CD4-positive, alpha-beta T cell (primary cell): ENCODE measurements at regions not wholly inside any gene's neighbourhood (a gene's known extent, or its start where the extent isn't known, plus 50 kb on each side); places are given as distances from the start of the nearest gene placed in this dataset.

Experiments
- ATAC-seq: fragments of 200-7000 bp; cut with Tn5 transposase; one replicate; pipeline ENCODE4 v1.10.0; 2022; ENCODE audit warnings: mild to moderate bottlenecking; ENCODE audit not compliant: poor library complexity
- CTCF ChIA-PET: fragments of 350-600 bp; sonication (Branson Sonifier 250); formaldehyde crosslinking; loops from one replicate; lab custom pipeline; 2021; ENCODE audit warnings: antibody characterized with exemption, inconsistent platforms; lab: Charles Lee
- POLR2A ChIA-PET: fragments of 350-600 bp; sonication (Branson Sonifier 250); formaldehyde crosslinking; loops from one replicate; lab custom pipeline; 2021; ENCODE audit warnings: antibody characterized with exemption, inconsistent platforms; lab: Charles Lee
- DNase-seq, 14 experiments: peaks; one replicate each; pipeline ENCODE4 v3.0.0-alpha.2; 2013 to 2020; ENCODE audit warnings: mixed read lengths in 2 of 14
- H3K27ac ChIP-seq, 2 donors: one replicate each; pipeline versions ENCODE4 v1.5.1 to v1.7.0; 2013; ENCODE audit warnings: low read length in 2 of 2, low read depth in 1 of 2, mild to moderate bottlenecking in 1 of 2
- H3K27me3 ChIP-seq, 2 experiments: 1 replicate in 1 of 2; 2 replicates in 1 of 2; pipeline versions ENCODE4 v1.6.1 to v1.7.0; 2013; ENCODE audit warnings: low read length in 2 of 2, control low read depth in 1 of 2, mild to moderate bottlenecking in 1 of 2, moderate library complexity in 1 of 2; ENCODE audit not compliant: insufficient read depth in 2 of 2, control insufficient read depth in 1 of 2
- H3K36me3 ChIP-seq: one replicate; pipeline ENCODE4 v1.6.1; 2013; ENCODE audit warnings: low read length, control low read depth; ENCODE audit not compliant: insufficient read depth
- H3K4me1 ChIP-seq: one replicate; pipeline ENCODE4 v1.6.1; 2013; ENCODE audit warnings: low read length, control low read depth; ENCODE audit not compliant: insufficient read depth
- H3K4me3 ChIP-seq: one replicate; pipeline ENCODE4 v1.5.1; 2013; ENCODE audit warnings: mild to moderate bottlenecking, low read length, moderate library complexity
- H3K9me3 ChIP-seq, 2 experiments: 1 replicate in 1 of 2; 2 replicates in 1 of 2; pipeline versions ENCODE4 v1.6.1 to v1.7.0; 2013; ENCODE audit warnings: low read length in 2 of 2, mild to moderate bottlenecking in 2 of 2, control low read depth in 1 of 2, moderate library complexity in 1 of 2; ENCODE audit not compliant: control insufficient read depth in 1 of 2, insufficient read depth in 1 of 2
- H3K27ac Mint-ChIP-seq: one replicate; pipeline ENCODE4 v1.8.0; 2020; ENCODE audit warnings: mixed read lengths
- H3K27me3 Mint-ChIP-seq: one replicate; pipeline ENCODE4 v1.8.0; 2021; ENCODE audit warnings: mixed read lengths
- H3K36me3 Mint-ChIP-seq: one replicate; pipeline ENCODE4 v1.8.0; 2021; ENCODE audit warnings: low read depth, mixed read lengths
- H3K4me1 Mint-ChIP-seq: one replicate; pipeline ENCODE4 v1.8.0; 2021; ENCODE audit warnings: low read depth, mixed read lengths
- H3K4me3 Mint-ChIP-seq: one replicate; pipeline ENCODE4 v1.8.0; 2020; ENCODE audit warnings: mild to moderate bottlenecking, mixed read lengths
- H3K9me3 Mint-ChIP-seq: one replicate; pipeline ENCODE4 v1.8.0; 2020; ENCODE audit warnings: mixed read lengths
- CTCF ChIP-seq: fragments of 200-600 bp; IDR thresholded peaks from one replicate; pipeline ENCODE4 v1.8.0; 2022; ENCODE audit warnings: antibody characterized with exemption, mild to moderate bottlenecking
- intact Hi-C, 2 experiments: fragments of 100-400 bp; cut with DNase I in 1 of 2; cut with micrococcal nuclease in 1 of 2; formaldehyde crosslinking; loops; one replicate each; pipeline versions ENCODE4 v1.15.1 to v1.9.0; 2023 to 2025; cut with DNase I, micrococcal nuclease

GRCh38 chr3:59547874-59548273, 498.0 kb upstream of the CFAP20DC start:
- no peak overlapping the region for H3K27ac ChIP-seq
- no peaks in the 10 kb centered on the region for H3K36me3 Mint-ChIP-seq
- H3K4me3 ChIP-seq, result no peak overlapping the region
- no peaks in the 10 kb centered on the region for H3K27me3 ChIP-seq
- intact Hi-C loops, result loop anchor here in 1 of 2 experiments (10.0 kb wide), 1 partner anchor 123 kb away; no protein-coding TSS in a partner anchor
- DNase-seq (no peak), ATAC-seq (no peak)
- peaks cover 2% of the 10 kb centered on the region for H3K4me1 ChIP-seq
- H3K27ac Mint-ChIP-seq, result no peak overlapping the region
- H3K36me3 ChIP-seq, result no peaks in the 10 kb centered on the region
- no peaks in the 10 kb centered on the region for H3K9me3 ChIP-seq
- no peaks in the 10 kb centered on the region for H3K27me3 Mint-ChIP-seq
- no peak overlapping the region for H3K4me3 Mint-ChIP-seq
- ChIA-PET CTCF (no interaction called here), POLR2A (no interaction called here)
- no peaks in the 10 kb centered on the region for H3K9me3 Mint-ChIP-seq
- H3K4me1 Mint-ChIP-seq, result peaks cover 16% of the 10 kb centered on the region
- no peak for TF ChIP-seq CTCF

- no peaks in the 10 kb centered on the region for H3K36me3 ChIP-seq
- peaks cover 29% of the 10 kb centered on the region for H3K4me1 Mint-ChIP-seq
- DNase-seq (no peak), ATAC-seq (no peak)
- TF ChIP-seq CTCF, result no peak
- H3K27me3 Mint-ChIP-seq, result no peaks in the 10 kb centered on the region
- POLR2A ChIA-PET, result no interaction called here
- H3K27me3 ChIP-seq, result no peaks in the 10 kb centered on the region
- no peaks in the 10 kb centered on the region for H3K9me3 ChIP-seq
- CTCF ChIA-PET, result no interaction called here
- no peak overlapping the region for H3K27ac Mint-ChIP-seq
- H3K4me3 ChIP-seq, result no peak overlapping the region
- peaks cover 9% of the 10 kb centered on the region for H3K4me1 ChIP-seq
- intact Hi-C loops, result loop anchor here in 1 of 2 experiments (10.0 kb wide), 1 partner anchor 122 kb away; no protein-coding TSS in a partner anchor
- H3K36me3 Mint-ChIP-seq, result no peaks in the 10 kb centered on the region
- H3K4me3 Mint-ChIP-seq, result no peak overlapping the region
- H3K9me3 Mint-ChIP-seq, result no peaks in the 10 kb centered on the region
- no peak overlapping the region for H3K27ac ChIP-seq
Measured at GRCh38 chr3:59546522-59546921, 496.7 kb upstream of the CFAP20DC start.

GRCh38 chr3:59545374-59545773, 495.5 kb upstream of the CFAP20DC start:
- H3K27me3 ChIP-seq, result no peaks in the 10 kb centered on the region
- POLR2A ChIA-PET, result no interaction called here
- CTCF ChIA-PET, result no interaction called here
- no peaks in the 10 kb centered on the region for H3K36me3 ChIP-seq
- H3K27ac ChIP-seq, result no peak overlapping the region
- H3K4me1 ChIP-seq, result peaks cover 9% of the 10 kb centered on the region
- ATAC-seq, result no peak
- Mint-ChIP-seq H3K4me3 (no peak overlapping the region), H3K9me3 (no peaks in the 10 kb centered on the region), H3K27me3 (no peaks in the 10 kb centered on the region), H3K36me3 (no peaks in the 10 kb centered on the region), H3K27ac (no peak overlapping the region), H3K4me1 (peaks cover 38% of the 10 kb centered on the region)
- no peak for TF ChIP-seq CTCF
- H3K9me3 ChIP-seq, result no peaks in the 10 kb centered on the region
- intact Hi-C loops, result loop anchor here in 1 of 2 experiments (10.0 kb wide), 1 partner anchor 121 kb away; no protein-coding TSS in a partner anchor
- DNase-seq, result no peak
- no peak overlapping the region for H3K4me3 ChIP-seq
